ENCODE measurements at regions not wholly inside any gene's neighbourhood (a gene's known extent, or its start where the extent isn't known, plus 50 kb on each side); places are given as distances from the start of the nearest gene placed in this dataset.

GRCh38 chr7:109154748-109155147 lies 585.1 kb downstream of the DNAJB9 start:
- no peaks in the 10 kb centered on the region for H3K4me1 ChIP-seq (ENCODE audit: control insufficient read depth in 2 of 3, insufficient read depth in 2 of 3, low read depth in 1 of 3, low read length in 3 of 3)
- no peak for FAIRE-seq
- TF ChIP-seq CTCF (IDR thresholded peaks at IDR 0.05; ENCODE audit: borderline replicate concordance, extremely low read depth, insufficient read depth), result no peak
- no peak overlapping the region for H3K4me3 ChIP-seq (ENCODE audit: low read length in 3 of 3)
- DNase-seq, result no peak
- H3K9ac ChIP-seq (ENCODE audit: low read length in 3 of 3), result no peak overlapping the region
- no peak overlapping the region for H3K27ac ChIP-seq (ENCODE audit: low read depth in 2 of 2, low read length in 2 of 2)
- H3K27me3 ChIP-seq (ENCODE audit: control insufficient read depth, insufficient read depth, low read length), result no peaks in the 10 kb centered on the region
- no peaks in the 10 kb centered on the region for H3K9me3 ChIP-seq (ENCODE audit: control insufficient read depth in 2 of 3, insufficient read depth in 1 of 3, low read length in 3 of 3)
- intact Hi-C loops (cut with DNase I), result no loop called here
- H3K36me3 ChIP-seq (ENCODE audit: control insufficient read depth in 2 of 3, insufficient read depth in 3 of 3, low read length in 3 of 3), result no peaks in the 10 kb centered on the region

- DNase-seq (no peak), FAIRE-seq (no peak)
- no peaks in the 10 kb centered on the region for H3K4me1 ChIP-seq (ENCODE audit: control insufficient read depth in 2 of 3, insufficient read depth in 2 of 3, low read depth in 1 of 3, low read length in 3 of 3)
- intact Hi-C loops (cut with DNase I), result no loop called here
- H3K9me3 ChIP-seq (ENCODE audit: control insufficient read depth in 2 of 3, insufficient read depth in 1 of 3, low read length in 3 of 3), result no peaks in the 10 kb centered on the region
- no peak overlapping the region for H3K9ac ChIP-seq (ENCODE audit: low read length in 3 of 3)
- H3K36me3 ChIP-seq (ENCODE audit: control insufficient read depth in 2 of 3, insufficient read depth in 3 of 3, low read length in 3 of 3), result no peaks in the 10 kb centered on the region
- H3K27ac ChIP-seq (ENCODE audit: low read depth in 2 of 2, low read length in 2 of 2), result no peak overlapping the region
- TF ChIP-seq CTCF (IDR thresholded peaks at IDR 0.05; ENCODE audit: borderline replicate concordance, extremely low read depth, insufficient read depth), result no peak
- no peaks in the 10 kb centered on the region for H3K27me3 ChIP-seq (ENCODE audit: control insufficient read depth, insufficient read depth, low read length)
- no peak overlapping the region for H3K4me3 ChIP-seq (ENCODE audit: low read length in 3 of 3)
Observed at GRCh38 chr7:109158246-109158645, 588.6 kb downstream of the DNAJB9 start.

GRCh38 chr7:109176661-109177060 lies 607.0 kb downstream of the DNAJB9 start:
- H3K9ac ChIP-seq (ENCODE audit: low read length in 3 of 3), result no peak overlapping the region
- TF ChIP-seq CTCF (IDR thresholded peaks at IDR 0.05; ENCODE audit: borderline replicate concordance, extremely low read depth, insufficient read depth), result no peak
- DNase-seq, result no peak
- H3K27me3 ChIP-seq (ENCODE audit: control insufficient read depth, insufficient read depth, low read length), result no peaks in the 10 kb centered on the region
- peaks cover 0 to 2% (median 0%) of the 10 kb centered on the region in 3 donors for H3K9me3 ChIP-seq (ENCODE audit: control insufficient read depth in 2 of 3, insufficient read depth in 1 of 3, low read length in 3 of 3)
- H3K36me3 ChIP-seq (ENCODE audit: control insufficient read depth in 2 of 3, insufficient read depth in 3 of 3, low read length in 3 of 3), result no peaks in the 10 kb centered on the region
- H3K4me1 ChIP-seq (ENCODE audit: control insufficient read depth in 2 of 3, insufficient read depth in 2 of 3, low read depth in 1 of 3, low read length in 3 of 3), result no peaks in the 10 kb centered on the region
- intact Hi-C loops (cut with DNase I), result no loop called here
- no peak for FAIRE-seq
- H3K27ac ChIP-seq (ENCODE audit: low read depth in 2 of 2, low read length in 2 of 2), result no peak overlapping the region
- H3K4me3 ChIP-seq (ENCODE audit: low read length in 3 of 3), result no peak overlapping the region

GRCh38 chr7:109178342-109178741 lies 608.7 kb downstream of the DNAJB9 start:
- DNase-seq (no peak), FAIRE-seq (no peak)
- Histone ChIP-seq H3K4me1 (ENCODE audit: control insufficient read depth in 2 of 3, insufficient read depth in 2 of 3, low read depth in 1 of 3, low read length in 3 of 3) (no peaks in the 10 kb centered on the region), H3K27me3 (ENCODE audit: control insufficient read depth, insufficient read depth, low read length) (no peaks in the 10 kb centered on the region), H3K36me3 (ENCODE audit: control insufficient read depth in 2 of 3, insufficient read depth in 3 of 3, low read length in 3 of 3) (no peaks in the 10 kb centered on the region), H3K9ac (ENCODE audit: low read length in 3 of 3) (no peak overlapping the region), H3K27ac (ENCODE audit: low read depth in 2 of 2, low read length in 2 of 2) (no peak overlapping the region), H3K9me3 (ENCODE audit: control insufficient read depth in 2 of 3, insufficient read depth in 1 of 3, low read length in 3 of 3) (peaks cover 0 to 2% (median 0%) of the 10 kb centered on the region in 3 donors), H3K4me3 (ENCODE audit: low read length in 3 of 3) (no peak overlapping the region)
- no peak for TF ChIP-seq CTCF (IDR thresholded peaks at IDR 0.05; ENCODE audit: borderline replicate concordance, extremely low read depth, insufficient read depth)
- intact Hi-C loops (cut with DNase I), result no loop called here
